ENCODE measurements at regions not wholly inside any gene's neighbourhood (a gene's known extent, or its start where the extent isn't known, plus 50 kb on each side); places are given as distances from the start of the nearest gene placed in this dataset.

DNA sequence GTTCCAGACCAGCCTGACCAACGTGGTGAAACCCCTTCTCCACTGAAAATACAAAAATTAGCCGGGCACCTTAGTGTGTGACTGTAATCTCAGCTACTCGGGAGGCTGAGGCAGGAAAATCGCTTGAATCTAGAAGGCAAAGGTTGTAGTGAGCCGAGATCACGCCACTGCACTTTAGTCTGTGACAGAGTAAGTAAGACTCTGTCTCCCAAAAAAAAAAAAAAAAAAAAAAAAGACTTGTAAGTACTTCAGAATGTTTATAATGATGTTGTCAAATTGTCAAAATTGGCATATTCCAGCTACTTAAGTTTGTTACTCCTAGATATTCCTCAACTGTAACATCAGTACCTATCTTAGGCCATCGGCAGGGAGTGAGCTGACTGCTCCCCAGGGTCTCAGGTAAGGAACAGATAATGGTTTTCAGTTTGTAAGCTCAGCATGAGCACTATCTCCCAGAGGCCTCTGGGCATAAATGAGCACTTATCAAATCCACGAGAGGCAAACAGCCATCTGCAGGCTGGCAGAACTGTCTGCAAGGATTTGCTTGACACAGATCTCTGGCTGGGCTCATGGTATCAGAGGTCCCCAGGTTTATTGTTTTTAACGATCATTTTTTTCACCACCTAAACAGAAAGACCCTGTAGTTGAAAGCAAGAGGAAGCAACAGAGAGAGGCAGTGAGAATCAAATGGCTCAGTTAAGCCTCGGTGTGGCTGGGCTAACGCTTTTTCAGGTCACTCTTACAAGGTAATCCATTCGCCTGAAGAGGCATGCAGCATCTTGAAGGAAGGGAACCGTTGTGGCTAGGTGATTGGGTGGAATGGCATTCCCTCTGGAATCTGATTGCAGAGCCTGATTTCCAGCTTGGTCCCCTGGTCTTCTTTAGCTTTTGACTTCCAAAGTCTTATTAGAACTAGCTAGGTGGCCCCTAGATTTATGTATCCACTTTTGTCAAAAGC, 115.9 kb downstream of the LY86 start:
- DNase-seq (ENCODE audit: low spot score), result no peak

- DNase-seq (ENCODE audit: low spot score), result no peak
Observed at GRCh38 chr6:6705061-6705425, 116.5 kb downstream of the LY86 start.

GRCh38 chr6:6705915-6706675, 117.6 kb downstream of the LY86 start:
- DNase-seq (ENCODE audit: low spot score), result no peak

- DNase-seq (ENCODE audit: low spot score), result peak; percentile 85
Observed at GRCh38 chr6:6707143-6707542, 118.6 kb downstream of the LY86 start.

GRCh38 chr6:6709106-6709505, 120.6 kb downstream of the LY86 start:
- DNase-seq (ENCODE audit: low spot score), result no peak

DNA sequence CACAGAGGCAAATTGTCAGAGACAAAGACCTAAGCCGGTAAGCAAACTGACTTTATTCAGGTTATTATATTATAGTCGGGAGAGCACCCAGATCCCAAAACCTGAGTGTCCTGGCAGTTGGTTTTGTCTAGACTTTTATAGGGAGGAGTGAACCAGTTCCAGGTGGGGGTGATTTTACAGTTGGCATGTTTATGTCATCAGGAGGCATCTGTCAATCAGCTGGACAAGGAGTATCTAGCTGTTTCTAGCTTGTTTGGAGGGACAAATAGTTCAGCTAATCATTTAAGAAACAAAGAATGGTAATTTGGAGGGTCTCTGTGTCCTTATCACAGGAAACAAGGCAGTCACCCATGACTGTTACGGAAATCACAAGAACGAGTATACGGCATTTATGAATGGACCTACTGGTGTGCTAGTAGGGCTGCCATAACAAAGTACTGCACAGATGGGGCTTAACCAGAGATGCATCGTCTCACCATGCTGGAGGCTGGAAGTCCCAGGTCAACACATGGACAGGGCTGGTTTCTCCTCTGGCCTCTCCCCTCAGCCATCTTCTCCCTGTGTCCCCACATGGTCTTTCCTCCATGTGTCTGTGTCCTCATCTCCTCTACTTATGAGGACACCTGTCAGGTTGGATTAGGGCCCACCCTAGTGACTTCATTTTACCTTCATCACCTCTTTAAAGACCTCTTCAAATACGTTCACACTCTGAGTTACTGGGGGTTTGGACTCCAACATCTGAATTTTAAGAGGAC, 122.7 kb downstream of the LY86 start:
- no peak for DNase-seq (ENCODE audit: low spot score)

DNA sequence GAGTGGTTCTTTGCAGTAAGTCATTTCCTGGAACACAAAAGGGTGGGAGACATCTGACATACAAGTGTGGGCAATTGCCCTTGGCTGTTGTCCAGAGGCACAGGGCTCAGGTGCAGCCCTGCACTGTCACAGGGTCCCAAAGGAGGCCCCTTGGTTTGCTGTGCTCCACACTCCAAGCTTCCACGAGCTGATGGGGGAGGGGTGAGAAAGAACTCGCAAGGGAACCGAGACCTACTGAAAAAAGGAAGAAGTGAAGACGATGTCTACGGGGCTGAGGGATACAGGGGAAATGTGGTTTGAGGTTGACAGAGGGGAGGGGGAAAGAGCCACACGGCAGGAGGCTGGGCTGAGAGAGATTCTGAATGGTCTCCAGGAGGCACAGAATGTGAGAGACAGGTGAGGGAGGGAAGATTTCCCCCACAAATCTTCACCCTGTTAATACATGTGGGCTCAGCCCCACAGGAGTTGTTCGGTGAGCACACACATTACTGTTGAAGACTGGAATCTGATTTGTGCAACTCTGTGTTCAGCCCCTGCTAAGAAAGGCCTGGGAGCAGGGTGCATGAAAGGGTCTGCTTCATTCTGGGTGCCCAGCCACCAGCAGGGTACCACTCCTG, 123.4 kb downstream of the LY86 start:
- DNase-seq (ENCODE audit: low spot score), result peak; percentile 66

DNA sequence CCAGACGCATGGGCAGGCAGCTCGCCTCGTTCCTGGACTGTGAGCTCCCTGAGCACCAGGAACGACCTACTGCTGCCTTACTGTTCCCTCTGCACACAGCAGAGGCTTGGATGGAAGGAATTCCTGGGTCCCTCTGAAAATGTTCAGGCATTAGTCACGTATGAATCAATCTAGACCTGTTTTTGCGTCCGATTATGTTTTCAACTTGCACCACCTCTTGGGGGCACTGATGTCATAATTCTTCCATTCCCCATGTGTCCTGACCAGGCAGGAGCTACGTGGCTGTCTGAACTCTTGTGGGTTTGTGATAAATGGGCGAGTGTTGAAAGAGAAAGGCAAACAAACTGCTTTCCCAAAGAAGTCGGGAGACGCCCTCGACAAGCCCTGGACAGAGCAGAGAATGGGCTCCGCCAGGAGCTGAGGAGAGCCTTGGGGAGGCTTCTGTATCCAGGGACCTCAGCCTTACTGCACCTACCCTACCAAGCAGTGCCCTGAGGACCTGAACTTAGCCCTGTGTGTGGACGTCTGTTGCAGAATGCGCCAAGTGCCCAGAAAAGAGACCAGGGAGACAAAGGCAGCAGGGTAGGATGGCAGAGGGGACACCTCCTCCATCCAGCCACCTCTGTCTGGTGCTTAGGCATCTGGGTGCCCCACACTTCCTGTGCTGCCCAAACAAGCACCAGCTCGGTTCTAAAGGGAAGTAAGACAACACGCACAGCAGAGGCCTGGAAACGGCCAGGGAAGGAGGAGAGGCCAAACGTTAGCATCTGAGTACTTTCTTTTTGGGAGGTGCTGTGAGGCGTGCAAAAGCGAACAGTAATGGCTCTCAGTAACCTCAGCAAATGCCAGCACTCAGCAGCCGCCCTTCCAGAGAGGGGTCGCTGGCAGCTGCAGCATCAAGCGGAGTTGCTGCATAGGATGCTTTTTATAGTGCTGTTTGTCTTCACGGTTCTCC, 124.2 kb downstream of the LY86 start:
- peak; percentile 70 for DNase-seq (ENCODE audit: low spot score)

- no peak for DNase-seq (ENCODE audit: low spot score)
Observed at GRCh38 chr6:6713657-6714056, 125.1 kb downstream of the LY86 start.

DNA sequence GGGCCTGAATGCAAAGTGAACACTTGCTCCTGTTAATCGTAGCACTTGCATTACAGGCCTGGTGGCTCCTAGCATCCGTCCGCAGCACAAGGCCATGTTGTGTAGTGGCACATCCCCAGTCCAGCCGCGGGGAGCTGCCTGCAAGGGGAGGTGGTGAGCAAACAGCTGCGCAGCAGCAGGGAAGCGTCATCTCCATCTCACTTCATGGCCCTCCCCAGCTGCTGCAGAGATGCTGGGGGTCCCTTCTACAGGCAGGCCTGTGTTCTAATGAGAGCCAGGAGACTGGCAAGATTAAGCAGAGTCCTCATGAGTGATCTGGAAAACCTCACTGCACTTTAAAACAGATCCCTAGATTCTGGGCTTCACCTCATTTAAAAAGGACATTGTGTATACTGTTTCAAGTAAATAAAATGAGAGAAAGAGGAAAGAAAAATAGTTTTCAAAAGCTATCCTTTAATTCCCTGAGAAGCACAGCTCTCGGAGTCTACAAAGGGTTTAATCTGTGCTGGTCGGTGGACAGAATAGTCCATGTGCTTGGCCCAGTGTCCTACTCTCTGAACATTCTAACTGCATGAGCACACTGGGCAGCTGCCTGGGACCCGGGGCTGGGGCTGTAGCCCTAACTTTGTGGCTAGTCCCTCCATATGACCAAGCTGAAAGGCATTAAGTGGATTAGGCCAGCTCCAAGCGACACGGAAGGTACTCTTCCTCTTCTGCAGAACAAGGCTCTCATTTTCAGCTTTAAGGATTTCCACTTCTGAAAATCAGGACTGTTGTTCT, 125.8 kb downstream of the LY86 start:
- DNase-seq (ENCODE audit: low spot score), result no peak

- no peak for DNase-seq (ENCODE audit: low spot score)
Observed at GRCh38 chr6:6714953-6715352, 126.4 kb downstream of the LY86 start.

DNA sequence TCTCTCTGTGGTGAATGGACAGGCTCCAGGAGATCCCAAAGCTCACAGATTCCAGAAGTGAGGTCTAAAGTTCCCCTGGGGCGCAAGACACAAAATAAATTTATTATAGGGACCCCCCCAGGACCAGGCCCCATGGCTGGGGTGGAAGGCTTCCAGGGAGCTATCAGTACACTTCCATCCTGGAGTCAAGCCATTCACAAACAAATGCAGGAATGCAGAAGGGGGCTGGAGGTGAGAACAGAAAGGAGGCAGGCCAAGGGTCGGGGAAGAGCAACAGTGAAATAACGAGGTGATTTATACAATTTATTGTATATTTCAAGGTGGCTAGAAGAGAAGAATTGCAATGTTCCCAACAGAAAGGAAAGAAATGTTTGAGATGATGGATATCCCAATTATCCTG, 126.9 kb downstream of the LY86 start:
- DNase-seq (ENCODE audit: low spot score), result no peak

DNA sequence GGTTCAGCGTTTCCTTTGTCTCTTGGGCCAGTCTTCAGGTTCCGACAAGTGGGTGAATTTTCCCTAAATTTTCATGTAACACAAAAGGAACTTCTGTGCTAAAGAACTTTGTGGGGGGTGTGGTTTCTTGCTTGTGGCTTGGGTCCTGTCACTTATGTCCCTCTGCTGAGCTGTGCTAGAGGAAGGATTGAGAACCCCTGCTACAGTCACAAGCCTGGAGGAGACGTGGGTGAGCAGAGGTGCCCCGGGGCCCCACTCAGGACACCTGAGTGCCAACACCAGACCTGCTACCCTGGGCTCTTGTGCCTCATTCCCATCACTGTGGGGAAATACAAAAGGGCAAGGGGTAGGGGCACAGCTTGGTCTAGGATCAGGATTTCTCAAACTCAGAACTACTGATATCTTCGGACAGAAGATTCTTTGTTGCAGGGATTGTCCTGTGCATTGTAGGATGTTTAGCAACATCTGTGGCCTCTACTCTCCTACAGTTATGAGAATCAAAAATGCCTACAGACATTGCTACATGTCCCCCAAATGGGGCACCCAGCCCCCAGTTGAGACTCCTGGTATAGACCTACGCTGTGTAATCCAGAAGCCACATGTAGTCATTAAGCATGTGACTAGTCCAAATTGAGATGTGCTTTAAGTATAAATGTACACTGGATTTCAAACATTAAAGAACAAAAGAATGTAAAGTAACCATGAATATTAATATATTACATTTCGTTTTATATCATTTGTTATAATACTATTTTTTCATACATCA, 128.7 kb downstream of the LY86 start:
- no peak for DNase-seq (ENCODE audit: low spot score)

DNA sequence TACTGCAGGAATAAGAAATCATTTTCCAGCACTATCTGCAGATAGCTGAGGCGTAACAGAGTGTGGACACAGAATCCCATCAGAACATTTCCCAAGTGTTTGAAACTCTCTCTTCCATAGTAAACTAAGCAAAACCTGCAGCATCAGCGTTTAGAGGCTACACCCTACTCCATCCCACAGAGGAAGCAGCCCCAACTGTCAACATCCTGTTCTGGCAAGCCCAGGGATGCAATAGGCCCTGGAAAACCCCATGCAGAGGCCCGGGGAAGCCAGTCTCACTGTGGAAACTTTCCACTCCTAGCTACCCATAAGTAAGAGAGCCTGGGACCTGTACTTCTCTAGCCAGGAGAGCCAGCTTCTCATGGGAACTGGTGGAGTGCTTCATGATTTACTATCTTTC, 129.4 kb downstream of the LY86 start:
- no peak for DNase-seq (ENCODE audit: low spot score)

- DNase-seq (ENCODE audit: low spot score), result no peak
Observed at GRCh38 chr6:6721606-6722005, 133.1 kb downstream of the LY86 start.

DNA sequence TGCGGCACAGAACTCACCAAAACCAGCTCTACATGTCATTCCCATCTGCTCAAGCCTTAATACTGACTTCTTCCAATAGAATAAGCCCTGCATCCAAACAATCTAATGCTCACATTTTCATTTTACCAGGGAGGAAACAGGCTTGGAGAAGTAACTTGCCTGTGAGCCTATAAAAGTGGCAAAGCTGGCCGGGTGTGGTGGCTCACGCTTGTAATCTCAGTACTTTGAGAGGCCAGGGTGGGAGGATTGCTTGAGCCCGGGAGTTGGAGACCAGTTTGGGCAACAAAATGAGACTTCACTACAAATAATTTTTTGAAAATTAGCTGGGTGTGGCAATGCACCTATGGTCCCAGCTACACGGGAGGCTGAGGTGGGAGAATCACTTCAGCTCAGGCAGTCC, 133.7 kb downstream of the LY86 start:
- no peak for DNase-seq (ENCODE audit: low spot score)

DNA sequence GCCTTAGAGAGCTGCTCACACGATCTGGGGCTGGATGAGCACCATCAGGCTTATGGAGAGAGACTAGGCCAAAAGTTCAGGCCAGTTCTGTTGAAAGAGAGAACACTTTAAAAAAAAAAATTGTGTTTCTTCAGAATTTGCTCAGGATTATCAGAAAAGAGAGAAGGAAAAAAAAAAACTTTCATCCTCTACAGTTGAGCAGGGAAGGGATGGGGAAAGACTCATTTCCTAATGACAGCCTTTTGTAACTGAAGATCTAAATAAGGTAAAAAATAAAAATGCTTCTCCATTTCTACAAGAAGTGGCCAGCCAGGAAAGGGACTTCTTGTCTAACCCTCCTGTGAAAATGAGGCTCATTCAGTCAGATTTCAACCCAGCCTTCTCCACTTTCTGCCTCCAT, 134.8 kb downstream of the LY86 start:
- no peak for DNase-seq (ENCODE audit: low spot score)

DNA sequence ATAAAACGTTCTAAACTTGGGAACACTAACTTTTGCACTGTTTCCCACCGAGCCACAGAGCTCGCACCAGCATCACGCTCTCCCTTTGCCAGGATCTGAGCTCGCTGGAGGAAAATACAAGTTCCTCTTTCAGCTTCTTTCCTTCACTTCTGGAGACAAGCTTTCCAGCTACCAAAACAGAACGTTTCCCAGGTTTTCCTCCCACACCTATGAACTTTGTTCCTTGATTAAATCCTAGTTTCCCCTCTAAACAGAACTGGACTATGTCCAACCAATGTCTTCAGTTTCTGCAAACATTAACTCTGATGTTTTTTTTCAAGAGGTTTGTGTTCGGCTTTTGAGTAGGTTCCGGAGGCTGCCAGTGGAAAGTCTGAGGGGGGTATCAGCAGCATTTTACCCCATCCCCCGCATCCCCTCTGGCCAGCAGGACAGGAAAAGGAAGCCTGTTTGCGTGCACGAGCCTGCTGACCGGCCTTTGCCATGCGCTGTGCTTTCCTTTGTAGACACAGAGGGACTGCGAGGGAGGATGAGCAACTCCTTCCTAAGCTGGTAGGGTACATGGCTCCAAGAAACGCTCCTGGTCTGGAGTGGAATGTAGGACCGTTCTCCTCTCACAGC, 135.5 kb downstream of the LY86 start:
- peak; percentile 50 for DNase-seq (ENCODE audit: low spot score)
